ENCODE measurements at regions not wholly inside any gene's neighbourhood (a gene's known extent, or its start where the extent isn't known, plus 50 kb on each side); places are given as distances from the start of the nearest gene placed in this dataset.
"Not testable (repeated sequence)": the region's sequence is repeated elsewhere in the genome, so short reads cannot be mapped to it uniquely, and the experiment has no call there.

DNA sequence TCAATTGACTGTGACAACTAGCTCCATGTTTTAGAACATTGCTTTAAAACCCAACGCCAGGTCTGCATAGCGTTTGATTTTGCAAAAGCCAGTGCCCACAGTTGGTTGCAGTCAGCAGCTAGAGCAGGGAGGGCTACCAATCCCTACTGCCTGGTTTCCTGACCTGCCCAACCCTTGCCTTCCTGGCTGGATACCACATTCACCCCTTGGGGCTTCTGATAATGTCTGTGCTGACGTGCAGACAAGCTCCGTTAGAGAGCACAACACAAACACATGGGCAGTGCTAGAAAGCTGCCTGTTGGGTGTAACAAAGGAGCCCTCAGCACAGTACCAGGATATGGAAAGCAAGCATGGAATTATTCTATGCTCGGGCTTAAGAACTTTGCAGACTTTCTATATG is 71.4 kb upstream of the THSD7B start:
- no peaks in the 10 kb centered on the region for H3K36me3 Mint-ChIP-seq (ENCODE audit: low read depth, unreplicated experiment)
- H3K27me3 Mint-ChIP-seq (ENCODE audit: low read depth, unreplicated experiment): no peaks in the 10 kb centered on the region
- no peak overlapping the region for H2AFZ ChIP-seq (ENCODE audit: low read depth, low read length)
- H3K27me3 ChIP-seq (ENCODE audit: insufficient read depth, low read length): no peaks in the 10 kb centered on the region
- H3K27ac ChIP-seq (ENCODE audit: low read depth, low read length): no peak overlapping the region
- peaks cover 3% of the 10 kb centered on the region for H3K9me3 ChIP-seq (ENCODE audit: insufficient read depth, low read depth, low read length)
- H3K27ac Mint-ChIP-seq (ENCODE audit: unreplicated experiment): no peak overlapping the region
- DNase-seq (ENCODE audit: low read depth) (no peak), FAIRE-seq (no peak)
- H3K4me1 Mint-ChIP-seq (ENCODE audit: low read depth, unreplicated experiment): no peaks in the 10 kb centered on the region
- H4K20me1 ChIP-seq (ENCODE audit: insufficient read depth, low read length): no peaks in the 10 kb centered on the region
- no peak overlapping the region for H3K9ac ChIP-seq (ENCODE audit: low read length)
- no peaks in the 10 kb centered on the region for H3K79me2 ChIP-seq (ENCODE audit: insufficient read depth, low read length)
- TF ChIP-seq EZH2 (IDR thresholded peaks at IDR 0.05; ENCODE audit: insufficient read depth, low read length): no peak
- TF ChIP-seq, protein P1, sequence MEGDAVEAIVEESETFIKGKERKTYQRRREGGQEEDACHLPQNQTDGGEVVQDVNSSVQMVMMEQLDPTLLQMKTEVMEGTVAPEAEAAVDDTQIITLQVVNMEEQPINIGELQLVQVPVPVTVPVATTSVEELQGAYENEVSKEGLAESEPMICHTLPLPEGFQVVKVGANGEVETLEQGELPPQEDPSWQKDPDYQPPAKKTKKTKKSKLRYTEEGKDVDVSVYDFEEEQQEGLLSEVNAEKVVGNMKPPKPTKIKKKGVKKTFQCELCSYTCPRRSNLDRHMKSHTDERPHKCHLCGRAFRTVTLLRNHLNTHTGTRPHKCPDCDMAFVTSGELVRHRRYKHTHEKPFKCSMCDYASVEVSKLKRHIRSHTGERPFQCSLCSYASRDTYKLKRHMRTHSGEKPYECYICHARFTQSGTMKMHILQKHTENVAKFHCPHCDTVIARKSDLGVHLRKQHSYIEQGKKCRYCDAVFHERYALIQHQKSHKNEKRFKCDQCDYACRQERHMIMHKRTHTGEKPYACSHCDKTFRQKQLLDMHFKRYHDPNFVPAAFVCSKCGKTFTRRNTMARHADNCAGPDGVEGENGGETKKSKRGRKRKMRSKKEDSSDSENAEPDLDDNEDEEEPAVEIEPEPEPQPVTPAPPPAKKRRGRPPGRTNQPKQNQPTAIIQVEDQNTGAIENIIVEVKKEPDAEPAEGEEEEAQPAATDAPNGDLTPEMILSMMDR (IDR thresholded peaks at IDR 0.05; ENCODE audit: insufficient read depth, low read depth, low read length): no peak
- no peaks in the 10 kb centered on the region for H3K4me1 ChIP-seq (ENCODE audit: insufficient read depth, low read length)
- no peak overlapping the region for H3K4me3 Mint-ChIP-seq (ENCODE audit: unreplicated experiment)
- no peak overlapping the region for H3K4me2 ChIP-seq (ENCODE audit: low read length)
- no peaks in the 10 kb centered on the region for H3K36me3 ChIP-seq (ENCODE audit: insufficient read depth, low read length)
- no peak overlapping the region for H3K4me3 ChIP-seq (ENCODE audit: insufficient read depth, low read depth, low read length)
- no peaks in the 10 kb centered on the region for H3K9me3 Mint-ChIP-seq (ENCODE audit: unreplicated experiment)

DNA sequence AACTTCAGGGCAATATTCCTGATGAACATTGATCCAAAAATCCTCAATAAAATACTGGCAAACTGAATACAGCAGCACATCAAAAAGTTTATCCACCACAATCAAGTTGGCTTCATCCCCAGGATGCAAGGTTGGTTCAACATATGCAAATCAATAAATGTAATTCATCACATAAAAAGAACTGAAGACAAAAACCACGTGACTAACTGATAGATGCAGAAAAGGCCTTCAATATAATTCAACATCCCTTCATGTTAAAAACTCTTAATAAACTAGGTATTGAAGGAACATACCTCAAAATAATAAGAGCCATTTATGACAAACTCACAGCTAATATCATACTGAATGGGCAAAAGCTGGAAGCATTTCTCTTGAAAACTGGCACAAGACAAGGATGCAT is 85.3 kb upstream of the THSD7B start:
- not testable (repeated sequence) for H3K79me2 ChIP-seq (ENCODE audit: insufficient read depth, low read length); FAIRE-seq; H3K36me3 Mint-ChIP-seq (ENCODE audit: low read depth, unreplicated experiment); H3K4me1 ChIP-seq (ENCODE audit: insufficient read depth, low read length); H3K9me3 ChIP-seq (ENCODE audit: insufficient read depth, low read depth, low read length); H2AFZ ChIP-seq (ENCODE audit: low read depth, low read length); H3K36me3 ChIP-seq (ENCODE audit: insufficient read depth, low read length); H3K27me3 Mint-ChIP-seq (ENCODE audit: low read depth, unreplicated experiment); H3K4me3 ChIP-seq (ENCODE audit: insufficient read depth, low read depth, low read length); H3K27me3 ChIP-seq (ENCODE audit: insufficient read depth, low read length); H3K27ac Mint-ChIP-seq (ENCODE audit: unreplicated experiment); H3K4me2 ChIP-seq (ENCODE audit: low read length); H3K4me1 Mint-ChIP-seq (ENCODE audit: low read depth, unreplicated experiment); DNase-seq (ENCODE audit: low read depth); H4K20me1 ChIP-seq (ENCODE audit: insufficient read depth, low read length); H3K9ac ChIP-seq (ENCODE audit: low read length); H3K27ac ChIP-seq (ENCODE audit: low read depth, low read length); H3K9me3 Mint-ChIP-seq (ENCODE audit: unreplicated experiment); H3K4me3 Mint-ChIP-seq (ENCODE audit: unreplicated experiment)

DNA sequence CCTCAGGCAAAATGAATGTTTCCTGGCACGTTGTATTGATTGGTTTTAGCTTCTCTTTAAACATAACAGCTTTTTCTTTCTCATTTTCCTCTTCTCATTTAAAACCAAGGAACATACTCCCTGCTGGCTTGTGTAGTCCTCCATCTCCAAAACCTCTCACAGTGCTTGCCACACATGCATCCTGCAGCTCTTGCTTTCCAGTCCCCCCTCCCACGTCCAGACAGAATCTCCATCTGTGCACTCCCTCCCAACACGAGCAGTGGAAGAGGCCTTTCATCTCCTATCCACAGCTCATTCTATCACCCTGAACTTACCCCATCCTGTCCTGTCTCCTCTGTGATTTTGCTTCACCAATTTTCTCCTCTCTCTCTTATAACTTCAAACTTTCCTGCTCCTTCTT is 99.6 kb upstream of the THSD7B start:
- no peak for FAIRE-seq
- TF ChIP-seq, protein P1 (IDR thresholded peaks at IDR 0.05; ENCODE audit: insufficient read depth, low read depth, low read length): no peak
- no peak for TF ChIP-seq EZH2 (IDR thresholded peaks at IDR 0.05; ENCODE audit: insufficient read depth, low read length)
- no peaks in the 10 kb centered on the region for H3K36me3 Mint-ChIP-seq (ENCODE audit: low read depth, unreplicated experiment)
- Histone ChIP-seq H3K4me2 (ENCODE audit: low read length) (no peak overlapping the region), H2AFZ (ENCODE audit: low read depth, low read length) (no peak overlapping the region), H3K36me3 (ENCODE audit: insufficient read depth, low read length) (no peaks in the 10 kb centered on the region), H3K27me3 (ENCODE audit: insufficient read depth, low read length) (no peaks in the 10 kb centered on the region), H3K9me3 (ENCODE audit: insufficient read depth, low read depth, low read length) (peaks cover 7% of the 10 kb centered on the region), H3K79me2 (ENCODE audit: insufficient read depth, low read length) (no peaks in the 10 kb centered on the region), H3K9ac (ENCODE audit: low read length) (no peak overlapping the region), H3K4me3 (ENCODE audit: insufficient read depth, low read depth, low read length) (no peak overlapping the region), H3K4me1 (ENCODE audit: insufficient read depth, low read length) (no peaks in the 10 kb centered on the region), H3K27ac (ENCODE audit: low read depth, low read length) (no peak overlapping the region), H4K20me1 (ENCODE audit: insufficient read depth, low read length) (no peaks in the 10 kb centered on the region)
- no peak overlapping the region for H3K27ac Mint-ChIP-seq (ENCODE audit: unreplicated experiment)
- no peaks in the 10 kb centered on the region for H3K4me1 Mint-ChIP-seq (ENCODE audit: low read depth, unreplicated experiment)
- no peaks in the 10 kb centered on the region for H3K9me3 Mint-ChIP-seq (ENCODE audit: unreplicated experiment)
- no peaks in the 10 kb centered on the region for H3K27me3 Mint-ChIP-seq (ENCODE audit: low read depth, unreplicated experiment)
- DNase-seq (ENCODE audit: low read depth): no peak
- H3K4me3 Mint-ChIP-seq (ENCODE audit: unreplicated experiment): no peak overlapping the region
